ENCODE measurements at regions not wholly inside any gene's neighbourhood (a gene's known extent, or its start where the extent isn't known, plus 50 kb on each side); places are given as distances from the start of the nearest gene placed in this dataset.

DNA sequence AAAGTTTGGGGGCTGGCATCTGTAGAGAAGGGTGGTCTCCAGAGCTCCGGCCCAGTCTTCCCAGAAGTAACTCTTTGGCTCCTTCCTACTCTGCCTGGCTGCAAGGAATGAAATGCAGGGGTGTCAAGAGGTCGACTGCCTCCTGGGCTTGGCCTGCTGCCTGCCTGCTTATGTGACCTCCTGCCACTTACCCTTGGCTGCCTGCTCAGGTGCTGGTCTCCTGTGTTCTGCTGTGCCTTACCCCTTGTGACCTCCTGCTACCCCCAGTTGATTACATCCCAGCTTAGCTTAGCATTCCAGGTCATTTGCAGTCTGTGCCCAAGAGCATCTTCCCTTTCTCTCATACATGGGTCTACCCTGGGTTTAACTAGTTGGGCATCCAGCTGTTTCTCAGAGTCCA, 180.2 kb downstream of the PTPN20 start:
- TF ChIP-seq, protein P1, sequence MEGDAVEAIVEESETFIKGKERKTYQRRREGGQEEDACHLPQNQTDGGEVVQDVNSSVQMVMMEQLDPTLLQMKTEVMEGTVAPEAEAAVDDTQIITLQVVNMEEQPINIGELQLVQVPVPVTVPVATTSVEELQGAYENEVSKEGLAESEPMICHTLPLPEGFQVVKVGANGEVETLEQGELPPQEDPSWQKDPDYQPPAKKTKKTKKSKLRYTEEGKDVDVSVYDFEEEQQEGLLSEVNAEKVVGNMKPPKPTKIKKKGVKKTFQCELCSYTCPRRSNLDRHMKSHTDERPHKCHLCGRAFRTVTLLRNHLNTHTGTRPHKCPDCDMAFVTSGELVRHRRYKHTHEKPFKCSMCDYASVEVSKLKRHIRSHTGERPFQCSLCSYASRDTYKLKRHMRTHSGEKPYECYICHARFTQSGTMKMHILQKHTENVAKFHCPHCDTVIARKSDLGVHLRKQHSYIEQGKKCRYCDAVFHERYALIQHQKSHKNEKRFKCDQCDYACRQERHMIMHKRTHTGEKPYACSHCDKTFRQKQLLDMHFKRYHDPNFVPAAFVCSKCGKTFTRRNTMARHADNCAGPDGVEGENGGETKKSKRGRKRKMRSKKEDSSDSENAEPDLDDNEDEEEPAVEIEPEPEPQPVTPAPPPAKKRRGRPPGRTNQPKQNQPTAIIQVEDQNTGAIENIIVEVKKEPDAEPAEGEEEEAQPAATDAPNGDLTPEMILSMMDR (optimal IDR thresholded peaks at IDR 0.05 in 1 of 3, IDR thresholded peaks at IDR 0.05 in 1 of 3, conservative IDR thresholded peaks at IDR 0.05 in 1 of 3; ENCODE audit: extremely low read depth in 1 of 3, insufficient read depth in 2 of 3, low read length in 3 of 3): no peak
- no peak for TF ChIP-seq EZH2 (IDR thresholded peaks at IDR 0.05; ENCODE audit: low read length)
